Fibroblast of the aortic adventitia (primary cell): ENCODE measurements at regions not wholly inside any gene's neighbourhood (a gene's known extent, or its start where the extent isn't known, plus 50 kb on each side); places are given as distances from the start of the nearest gene placed in this dataset.
"Not testable (repeated sequence)": the region's sequence is repeated elsewhere in the genome, so short reads cannot be mapped to it uniquely, and the experiment has no call there.

Experiments
- DNase-seq: peaks from one replicate; pipeline ENCODE4 v3.0.0-alpha.2; 2010; ENCODE audit warnings: low read depth
- H3K4me3 ChIP-seq: 2 replicates; pipeline ENCODE4 v1.5.1; 2011; ENCODE audit warnings: low read depth, mild to moderate bottlenecking, control low read depth, low read length, moderate library complexity
- TF ChIP-seq, protein P1 (sequence below): IDR thresholded peaks from 2 replicates; pipeline ENCODE4 v1.5.1; 2011; ENCODE audit warnings: mild to moderate bottlenecking, low read length, control low read depth, inconsistent platforms; ENCODE audit not compliant: insufficient read depth

DNA sequence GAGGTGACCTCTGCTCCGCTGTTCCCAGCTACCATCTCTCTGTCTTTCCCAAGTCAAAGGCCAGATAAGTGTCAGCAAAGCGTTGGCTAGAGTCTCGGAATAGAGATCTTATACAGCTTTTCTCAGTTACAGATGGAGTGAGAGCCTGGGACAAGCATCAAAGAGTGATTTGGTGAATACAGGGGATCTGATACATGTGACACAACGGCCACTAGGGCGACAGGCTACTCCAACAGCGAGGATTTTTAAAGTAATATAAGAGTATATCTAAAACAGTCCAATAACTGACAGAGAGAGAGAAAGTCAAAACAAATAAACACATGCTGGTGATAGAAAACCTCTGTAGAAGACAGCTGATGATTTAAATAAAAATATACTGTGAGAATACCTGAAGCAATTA lies 433.1 kb upstream of the SMIM31 start:
- H3K4me3 ChIP-seq, result no peak overlapping the region
- TF ChIP-seq, protein P1, sequence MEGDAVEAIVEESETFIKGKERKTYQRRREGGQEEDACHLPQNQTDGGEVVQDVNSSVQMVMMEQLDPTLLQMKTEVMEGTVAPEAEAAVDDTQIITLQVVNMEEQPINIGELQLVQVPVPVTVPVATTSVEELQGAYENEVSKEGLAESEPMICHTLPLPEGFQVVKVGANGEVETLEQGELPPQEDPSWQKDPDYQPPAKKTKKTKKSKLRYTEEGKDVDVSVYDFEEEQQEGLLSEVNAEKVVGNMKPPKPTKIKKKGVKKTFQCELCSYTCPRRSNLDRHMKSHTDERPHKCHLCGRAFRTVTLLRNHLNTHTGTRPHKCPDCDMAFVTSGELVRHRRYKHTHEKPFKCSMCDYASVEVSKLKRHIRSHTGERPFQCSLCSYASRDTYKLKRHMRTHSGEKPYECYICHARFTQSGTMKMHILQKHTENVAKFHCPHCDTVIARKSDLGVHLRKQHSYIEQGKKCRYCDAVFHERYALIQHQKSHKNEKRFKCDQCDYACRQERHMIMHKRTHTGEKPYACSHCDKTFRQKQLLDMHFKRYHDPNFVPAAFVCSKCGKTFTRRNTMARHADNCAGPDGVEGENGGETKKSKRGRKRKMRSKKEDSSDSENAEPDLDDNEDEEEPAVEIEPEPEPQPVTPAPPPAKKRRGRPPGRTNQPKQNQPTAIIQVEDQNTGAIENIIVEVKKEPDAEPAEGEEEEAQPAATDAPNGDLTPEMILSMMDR, result no peak
- no peak for DNase-seq

DNA sequence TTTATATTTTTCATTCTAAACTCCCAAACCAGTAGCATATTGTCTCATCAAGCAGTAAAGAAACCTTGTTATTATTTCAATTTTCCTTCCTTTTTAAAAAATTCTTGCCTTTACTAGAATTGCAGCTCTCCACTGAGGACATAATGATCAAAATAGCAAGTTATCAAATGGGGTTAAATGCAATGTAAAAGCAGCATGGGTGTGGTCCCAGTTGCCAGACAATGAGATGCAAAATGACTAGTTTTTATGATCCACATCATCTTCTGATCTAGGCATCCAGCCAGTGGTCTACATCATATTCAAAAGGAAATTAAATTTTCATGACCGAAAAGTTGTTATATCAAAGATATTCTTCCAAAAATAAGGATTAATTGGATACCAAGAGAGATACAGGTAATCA lies 427.9 kb upstream of the SMIM31 start:
- no peak overlapping the region for H3K4me3 ChIP-seq
- no peak for DNase-seq
- TF ChIP-seq, protein P1, result no peak

DNA sequence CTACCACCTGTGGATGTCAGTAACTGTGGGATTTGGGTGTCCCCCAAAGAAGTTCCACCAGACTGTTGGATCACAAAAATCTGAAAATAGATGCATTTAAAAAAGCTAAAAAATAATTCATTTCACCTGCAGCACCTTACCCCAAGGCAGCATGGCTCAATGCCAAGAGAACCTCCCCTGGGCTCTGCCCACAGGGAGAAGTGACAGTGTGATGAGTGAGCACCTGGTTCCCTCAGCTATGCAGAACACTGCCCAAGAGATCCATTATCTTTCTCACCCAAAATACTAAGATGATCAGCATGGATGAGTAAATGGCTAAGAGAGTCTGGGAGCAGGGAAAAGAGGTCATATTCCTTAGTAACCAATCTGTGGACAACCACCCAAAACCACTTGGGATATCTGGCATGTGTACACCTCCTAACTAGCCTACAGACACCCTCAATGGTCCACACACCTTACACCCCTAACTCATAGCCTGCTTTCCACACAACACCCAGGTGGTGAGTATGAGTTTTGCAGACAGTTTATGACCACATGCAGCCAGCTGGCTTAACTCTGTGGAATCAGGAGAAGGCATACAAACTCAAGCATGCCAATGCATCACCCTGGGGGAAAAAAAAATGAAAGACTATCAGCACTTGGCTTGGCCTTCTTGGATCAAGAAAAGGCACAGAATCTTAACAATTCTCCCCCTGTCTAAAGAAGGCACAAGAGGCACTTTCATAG lies 416.5 kb upstream of the SMIM31 start:
- no peak for DNase-seq
- TF ChIP-seq, protein P1, result no peak
- H3K4me3 ChIP-seq, result no peak overlapping the region

DNA sequence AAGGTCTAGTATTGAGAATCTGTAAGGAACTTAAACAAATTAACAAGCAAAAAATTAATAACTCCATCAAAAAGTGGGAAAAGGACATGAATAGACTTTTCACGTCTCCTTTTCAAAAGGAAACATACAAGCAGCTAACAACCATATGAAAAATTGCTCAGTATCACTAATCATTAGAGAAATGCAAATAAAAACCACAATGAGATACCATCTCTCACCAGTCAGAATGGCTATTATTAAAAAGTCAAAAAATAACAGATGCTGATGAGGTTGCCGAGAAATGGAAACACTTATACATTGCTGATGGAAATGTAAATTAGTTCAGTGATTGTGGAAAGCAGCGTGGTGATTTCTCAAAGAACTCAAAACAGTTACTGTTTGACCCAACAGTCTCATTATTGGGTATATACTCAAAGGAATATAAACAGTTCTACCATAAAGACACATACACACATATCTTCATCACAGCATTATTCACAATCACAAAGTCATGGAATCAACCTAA lies 410.4 kb upstream of the SMIM31 start:
- DNase-seq, result no peak
- TF ChIP-seq, protein P1, result no peak
- H3K4me3 ChIP-seq, result no peak overlapping the region

DNA sequence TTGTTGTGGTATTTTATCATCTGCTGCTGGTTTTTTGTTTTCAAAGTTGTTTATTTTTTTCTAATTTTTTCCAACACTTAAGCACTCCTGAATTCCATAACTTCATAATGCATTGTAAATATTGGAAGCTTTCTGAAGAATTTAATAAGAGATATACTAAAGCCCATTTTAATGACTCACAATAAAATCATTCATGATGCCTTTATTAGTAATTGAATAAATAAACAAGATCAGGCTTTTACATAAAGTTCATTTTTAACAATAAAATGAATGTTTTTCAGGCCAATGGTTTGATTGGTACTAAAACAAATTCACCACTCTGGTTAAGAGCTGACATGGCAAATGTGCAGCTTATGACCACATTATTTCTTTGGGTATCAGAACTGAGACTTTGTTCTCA lies 408.2 kb upstream of the SMIM31 start:
- TF ChIP-seq, protein P1, result no peak
- no peak for DNase-seq
- H3K4me3 ChIP-seq, result no peak overlapping the region

DNA sequence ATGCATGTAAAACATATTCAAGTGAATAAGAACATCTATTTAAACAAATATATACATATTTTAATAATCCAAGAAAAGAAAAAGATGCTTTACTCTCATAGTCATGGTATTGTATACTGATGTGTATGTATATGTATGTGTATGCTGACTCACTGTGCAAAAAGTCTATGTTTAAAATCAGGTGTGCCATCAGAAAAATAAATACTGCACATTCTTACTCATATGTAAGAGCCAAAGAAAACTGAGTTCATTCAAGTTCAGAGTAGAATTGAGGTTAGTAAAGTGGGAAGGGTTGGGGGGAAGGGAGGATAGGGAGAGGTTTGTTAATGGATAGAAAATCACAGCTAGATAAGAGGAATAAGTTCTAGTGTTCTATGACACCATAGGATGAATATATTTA lies 403.9 kb upstream of the SMIM31 start:
- TF ChIP-seq, protein P1, result no peak
- DNase-seq, result no peak
- no peak overlapping the region for H3K4me3 ChIP-seq

DNA sequence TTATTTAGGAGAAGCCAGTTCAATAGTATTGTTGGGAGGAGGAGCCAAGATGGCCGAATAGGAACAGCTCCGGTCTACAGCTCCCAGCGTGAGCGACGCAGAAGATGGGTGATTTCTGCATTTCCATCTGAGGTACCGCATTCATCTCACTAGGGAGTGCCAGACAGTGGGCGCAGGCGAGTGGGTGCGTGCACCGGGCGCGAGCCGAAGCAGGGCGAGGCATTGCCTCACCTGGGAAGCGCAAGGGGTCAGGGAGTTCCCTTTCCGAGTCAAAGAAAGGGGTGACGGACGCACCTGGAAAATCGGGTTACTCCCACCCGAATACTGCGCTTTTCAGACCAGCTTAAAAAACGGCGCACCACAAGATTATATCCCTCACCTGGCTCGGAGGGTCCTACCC lies 403.2 kb upstream of the SMIM31 start:
- DNase-seq, H3K4me3 ChIP-seq: not testable (repeated sequence)
